ENCODE measurements at regions not wholly inside any gene's neighbourhood (a gene's known extent, or its start where the extent isn't known, plus 50 kb on each side); places are given as distances from the start of the nearest gene placed in this dataset.

DNA sequence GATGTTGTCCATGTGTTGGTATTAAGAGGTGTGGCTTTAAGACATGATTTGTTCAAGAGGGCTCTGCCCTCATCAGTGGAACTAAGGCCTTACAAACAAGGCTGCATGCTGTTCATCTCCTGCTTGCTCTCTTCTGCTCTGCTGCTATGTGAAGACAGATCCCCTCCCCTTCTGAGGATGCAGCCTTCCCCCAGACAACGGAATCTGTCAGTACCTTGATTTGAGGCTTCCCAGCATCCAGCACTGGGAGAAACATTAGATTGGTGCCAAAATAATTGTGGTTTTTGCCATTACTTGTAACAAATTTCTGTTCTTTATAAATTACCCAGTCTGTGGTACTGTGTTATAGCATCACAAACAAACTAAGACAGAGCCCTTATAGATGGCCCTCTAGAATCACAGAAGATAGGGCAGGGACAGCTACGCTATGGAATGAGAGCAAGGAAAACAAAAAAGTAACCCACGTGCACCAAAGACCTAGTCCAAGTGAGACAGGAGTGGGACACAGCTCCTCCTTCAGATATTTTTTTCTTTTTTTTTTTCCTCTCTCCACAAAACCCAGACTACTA is 151.5 kb upstream of the RXFP2 start:
- H3K9me3 ChIP-seq (ENCODE audit: insufficient read depth in 2 of 2, low read depth in 1 of 2, low read length in 1 of 2) = peaks cover 8 to 17% of the 10 kb centered on the region in 2 experiments
- DNase-seq (ENCODE audit: low read depth in 1 of 2, low spot score in 2 of 2) = no peak
- no peak overlapping the region for H3K9ac ChIP-seq (replicated peaks in 1 of 4; ENCODE audit: extremely low read depth in 1 of 4, low read depth in 3 of 4, low read length in 3 of 4)
- no peak overlapping the region for H3K56ac ChIP-seq (replicated peaks; ENCODE audit: insufficient read length, low read depth, low read length)
- H2AK5ac ChIP-seq (ENCODE audit: low read depth, low read length) = no peak overlapping the region
- H3K27ac ChIP-seq (ENCODE audit: low read depth, low read length) = no peak overlapping the region
- H2BK20ac ChIP-seq (ENCODE audit: low read length) = no peak overlapping the region
- H2BK12ac ChIP-seq (ENCODE audit: low read depth, low read length) = no peak overlapping the region
- no peak overlapping the region for H4K8ac ChIP-seq (ENCODE audit: extremely low read depth, insufficient read depth, low read length)
- no peak overlapping the region for H3K4me3 ChIP-seq (ENCODE audit: extremely low read depth in 1 of 4, insufficient read depth in 2 of 4, low read depth in 3 of 4, low read length in 4 of 4)
- no peak overlapping the region for H2BK120ac ChIP-seq (replicated peaks; ENCODE audit: low read depth, low read length)
- H4K5ac ChIP-seq (ENCODE audit: insufficient read length, low read depth, low read length) = no peak overlapping the region
- no peaks in the 10 kb centered on the region for H3K27me3 ChIP-seq (replicated peaks in 1 of 4; ENCODE audit: control insufficient read depth in 3 of 4, extremely low read depth in 1 of 4, insufficient read depth in 3 of 4, low read length in 3 of 4)
- no peaks in the 10 kb centered on the region for H3K79me2 ChIP-seq (ENCODE audit: control insufficient read depth in 1 of 2, insufficient read depth in 2 of 2, low read length in 2 of 2)
- no peak overlapping the region for H3K14ac ChIP-seq (ENCODE audit: insufficient read length)
- no peaks in the 10 kb centered on the region; a peak in 1 of 7 replicates for H3K4me1 ChIP-seq (replicated peaks in 1 of 4; ENCODE audit: control insufficient read depth in 3 of 4, insufficient read depth in 4 of 4, low read length in 3 of 4)
- H2AFZ ChIP-seq (ENCODE audit: low read length) = no peak overlapping the region
- no peak for FAIRE-seq
- 95% methylated on average over 3 of the region's 3 CpGs; no CpG with 5 or more reads in 1 of the 2 experiments for WGBS, 2 experiments (ENCODE audit: extremely low coverage in 1 of 2, insufficient coverage in 1 of 2, insufficient read length in 1 of 2, insufficient replicate concordance in 2 of 2, low coverage in 1 of 2, low lambda C conversion rate in 2 of 2, missing lambda C conversion rate in 1 of 2)
- H3K23me2 ChIP-seq (ENCODE audit: low read depth, low read length) = no peaks in the 10 kb centered on the region
- no peak overlapping the region for H2BK5ac ChIP-seq (ENCODE audit: low read depth, low read length)
- no peak overlapping the region for H4K91ac ChIP-seq (replicated peaks; ENCODE audit: insufficient read length, low read length)
- no peaks in the 10 kb centered on the region for H3K79me1 ChIP-seq (ENCODE audit: low read depth, low read length)
- TF ChIP-seq BACH1 (IDR thresholded peaks at IDR 0.05; ENCODE audit: low read length) = no peak
- TF ChIP-seq RXRA (IDR thresholded peaks at IDR 0.05; ENCODE audit: insufficient read depth, low read depth, low read length) = no peak
- TF ChIP-seq SP4 (IDR thresholded peaks at IDR 0.05; ENCODE audit: low read length) = no peak
- no peak for TF ChIP-seq JUND (IDR thresholded peaks at IDR 0.05; ENCODE audit: low read length)
- no peak for TF ChIP-seq KDM5A (IDR thresholded peaks at IDR 0.05; ENCODE audit: low read length)
- TF ChIP-seq JUN (IDR thresholded peaks at IDR 0.05; ENCODE audit: low read depth, low read length) = no peak
- POLR2A ChIA-PET (ENCODE audit: partially characterized antibody) = no interaction called here
- no peak overlapping the region for H3K4me2 ChIP-seq (ENCODE audit: insufficient read depth in 1 of 2, low read depth in 2 of 2, low read length in 2 of 2)
- H3K23ac ChIP-seq (ENCODE audit: insufficient read length) = no peak overlapping the region
- 0 out of 8 replicates have a peak, but pooled peaks cover 0 to 2% (median 0%) of the 10 kb centered on the region in 4 experiments for H3K36me3 ChIP-seq (ENCODE audit: control insufficient read depth in 2 of 4, insufficient read depth in 4 of 4, low read length in 3 of 4)
- no peak overlapping the region for H2BK15ac ChIP-seq (ENCODE audit: low read length)
- no peaks in the 10 kb centered on the region for H4K20me1 ChIP-seq (replicated peaks in 1 of 2; ENCODE audit: control insufficient read depth in 1 of 2, insufficient read depth in 2 of 2, low read length in 2 of 2)
- H3K4ac ChIP-seq (replicated peaks; ENCODE audit: insufficient read length, low read depth, low read length) = no peak overlapping the region
- CTCF ChIA-PET (ENCODE audit: partially characterized antibody) = no interaction called here
- H3K18ac ChIP-seq (ENCODE audit: extremely low read depth, low read length) = no peak overlapping the region
